ENCODE measurements at regions not wholly inside any gene's neighbourhood (a gene's known extent, or its start where the extent isn't known, plus 50 kb on each side); places are given as distances from the start of the nearest gene placed in this dataset.
A peak's percentile ranks its signal among the peaks of the same experiment; 100 is the strongest.

DNA sequence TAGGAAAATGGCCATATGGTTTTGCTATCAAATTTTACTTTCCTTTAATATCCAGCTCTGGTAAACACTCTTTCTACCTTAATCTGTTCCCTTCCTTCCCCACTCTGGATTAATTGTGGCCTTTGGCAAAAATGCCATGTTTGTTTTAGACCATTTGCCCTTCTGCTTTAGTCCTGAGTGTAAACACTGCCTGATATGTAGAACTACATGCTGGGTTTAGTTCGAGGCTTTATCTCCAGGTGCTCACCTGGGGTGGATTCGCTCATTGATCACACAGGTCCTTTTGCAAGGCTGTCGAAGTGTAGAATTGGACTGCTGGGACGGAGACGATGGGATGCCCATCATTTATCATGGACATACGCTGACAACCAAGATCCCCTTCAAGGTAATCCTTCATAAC, 94.1 kb downstream of the NOC3L start:
- ATAC-seq (ENCODE audit: low read depth) (no peak), DNase-seq (no peak)
- peaks cover 11% of the 10 kb centered on the region for H3K9me3 Mint-ChIP-seq
- CTCF ChIA-PET: no interaction called here
- TF ChIP-seq, protein P1, sequence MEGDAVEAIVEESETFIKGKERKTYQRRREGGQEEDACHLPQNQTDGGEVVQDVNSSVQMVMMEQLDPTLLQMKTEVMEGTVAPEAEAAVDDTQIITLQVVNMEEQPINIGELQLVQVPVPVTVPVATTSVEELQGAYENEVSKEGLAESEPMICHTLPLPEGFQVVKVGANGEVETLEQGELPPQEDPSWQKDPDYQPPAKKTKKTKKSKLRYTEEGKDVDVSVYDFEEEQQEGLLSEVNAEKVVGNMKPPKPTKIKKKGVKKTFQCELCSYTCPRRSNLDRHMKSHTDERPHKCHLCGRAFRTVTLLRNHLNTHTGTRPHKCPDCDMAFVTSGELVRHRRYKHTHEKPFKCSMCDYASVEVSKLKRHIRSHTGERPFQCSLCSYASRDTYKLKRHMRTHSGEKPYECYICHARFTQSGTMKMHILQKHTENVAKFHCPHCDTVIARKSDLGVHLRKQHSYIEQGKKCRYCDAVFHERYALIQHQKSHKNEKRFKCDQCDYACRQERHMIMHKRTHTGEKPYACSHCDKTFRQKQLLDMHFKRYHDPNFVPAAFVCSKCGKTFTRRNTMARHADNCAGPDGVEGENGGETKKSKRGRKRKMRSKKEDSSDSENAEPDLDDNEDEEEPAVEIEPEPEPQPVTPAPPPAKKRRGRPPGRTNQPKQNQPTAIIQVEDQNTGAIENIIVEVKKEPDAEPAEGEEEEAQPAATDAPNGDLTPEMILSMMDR (IDR thresholded peaks at IDR 0.05): no peak
- no peak overlapping the region for H3K27ac Mint-ChIP-seq
- H3K27me3 Mint-ChIP-seq: peaks cover 7% of the 10 kb centered on the region
- no peak overlapping the region for H3K4me3 Mint-ChIP-seq
- intact Hi-C loops (cut with micrococcal nuclease): no loop called here
- H3K4me1 Mint-ChIP-seq: no peaks in the 10 kb centered on the region
- no peaks in the 10 kb centered on the region for H3K36me3 Mint-ChIP-seq (ENCODE audit: low read depth)
- POLR2A ChIA-PET: no interaction called here

DNA sequence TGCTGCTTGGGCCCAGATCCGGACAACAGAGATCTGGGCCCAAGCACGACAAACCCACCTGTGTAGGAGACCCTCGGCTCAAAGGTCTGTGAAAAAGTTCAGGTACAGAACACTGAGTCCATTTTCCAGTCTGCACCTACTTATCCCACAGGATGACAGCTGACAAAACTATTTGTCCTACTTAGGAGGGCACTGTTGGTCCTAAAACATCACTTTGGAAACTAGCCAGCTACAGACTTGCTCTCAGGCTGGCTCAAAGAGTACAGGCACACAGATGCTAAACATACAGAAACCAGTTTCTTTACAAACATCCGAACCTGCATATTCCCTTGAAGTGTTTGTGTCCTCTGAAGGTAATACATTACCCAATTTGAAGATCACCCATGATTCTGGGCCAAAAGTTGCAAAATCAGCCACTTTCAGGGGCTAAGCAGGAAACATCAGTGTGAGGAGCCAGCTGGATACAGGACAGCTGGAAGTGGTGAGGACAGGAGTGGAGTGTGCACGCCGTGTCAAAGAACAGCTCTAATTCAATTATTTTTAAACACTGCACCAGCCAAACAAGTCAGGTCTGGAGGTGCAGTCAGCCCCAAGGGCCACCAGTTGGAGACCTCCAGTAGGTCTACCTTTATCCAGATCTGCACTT, 88.5 kb downstream of the NOC3L start:
- ATAC-seq (ENCODE audit: low read depth): no peak
- Mint-ChIP-seq H3K36me3 (ENCODE audit: low read depth) (no peaks in the 10 kb centered on the region), H3K4me3 (no peak overlapping the region), H3K9me3 (peaks cover 11% of the 10 kb centered on the region), H3K27ac (no peak overlapping the region), H3K4me1 (no peaks in the 10 kb centered on the region), H3K27me3 (peaks cover 3% of the 10 kb centered on the region)
- intact Hi-C loops (cut with micrococcal nuclease): no loop called here
- DNase-seq: no peak
- TF ChIP-seq, protein P1 (IDR thresholded peaks at IDR 0.05): no peak
- POLR2A ChIA-PET: no interaction called here
- CTCF ChIA-PET: interaction anchor here (0.9 to 1.0 kb wide), 2 partner anchors 12 to 168 kb away, joined by 3 read pairs; no protein-coding TSS in a partner anchor

DNA sequence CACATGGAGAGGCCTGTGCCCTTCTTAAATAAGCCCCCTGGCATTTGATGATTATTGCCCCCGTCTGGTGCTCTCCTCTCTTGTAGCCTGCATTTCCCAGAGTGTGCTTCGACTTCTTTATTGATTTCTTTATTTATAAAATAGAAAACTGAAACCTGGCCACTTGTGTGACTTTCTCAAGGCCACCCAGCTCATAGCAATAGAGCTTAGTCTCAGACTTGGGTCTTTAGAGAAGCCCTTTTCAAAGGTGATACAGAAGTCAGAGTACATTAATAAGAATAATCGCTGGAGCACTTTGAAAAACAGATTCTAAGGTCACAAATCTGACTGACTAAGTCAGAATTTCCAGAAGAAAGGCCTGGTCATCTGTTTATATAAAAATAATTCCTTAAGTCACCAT, 86.6 kb downstream of the NOC3L start:
- ChIA-PET CTCF (interaction anchor here (1.9 kb wide), 1 partner anchor 168 kb away, joined by 8 read pairs; no protein-coding TSS in a partner anchor), POLR2A (no interaction called here)
- Mint-ChIP-seq H3K36me3 (ENCODE audit: low read depth) (no peaks in the 10 kb centered on the region), H3K9me3 (peaks cover 8% of the 10 kb centered on the region), H3K4me1 (peaks cover 5% of the 10 kb centered on the region), H3K4me3 (no peak overlapping the region), H3K27me3 (peaks cover 12% of the 10 kb centered on the region), H3K27ac (no peak overlapping the region)
- intact Hi-C loops (cut with micrococcal nuclease): no loop called here
- TF ChIP-seq, protein P1 (IDR thresholded peaks at IDR 0.05): no peak
- ATAC-seq (ENCODE audit: low read depth) (no peak), DNase-seq (no peak)

DNA sequence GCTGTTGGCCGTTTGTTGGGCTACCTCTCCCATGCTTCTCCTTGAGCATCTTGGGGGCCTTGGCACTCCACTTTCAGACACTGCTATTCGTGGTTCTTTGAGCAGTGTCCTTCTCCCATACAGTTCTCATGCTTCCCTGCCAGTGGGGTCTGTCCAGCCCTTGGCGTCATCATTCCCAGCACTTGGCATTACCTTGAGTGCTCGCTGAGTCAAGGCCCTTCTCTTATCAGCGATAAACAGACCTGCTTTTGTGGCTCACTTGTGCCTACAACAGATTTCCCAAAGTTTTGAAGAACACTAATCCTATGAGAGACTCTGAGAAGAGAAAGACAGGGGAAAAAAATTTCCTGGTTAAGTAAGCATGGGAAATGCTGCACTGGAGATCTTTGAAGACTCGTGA, 85.3 kb downstream of the NOC3L start:
- CTCF ChIA-PET: interaction anchor here (0.8 to 2.6 kb wide), 2 partner anchors 14 to 167 kb away, joined by 4 to 37 read pairs; no protein-coding TSS in a partner anchor
- H3K27me3 Mint-ChIP-seq: peaks cover 12% of the 10 kb centered on the region
- H3K9me3 Mint-ChIP-seq: peaks cover 1% of the 10 kb centered on the region
- ATAC-seq (ENCODE audit: low read depth) (no peak), DNase-seq (no peak)
- H3K27ac Mint-ChIP-seq: no peak overlapping the region
- POLR2A ChIA-PET: no interaction called here
- TF ChIP-seq, protein P1 (IDR thresholded peaks at IDR 0.05): no peak
- no peaks in the 10 kb centered on the region for H3K36me3 Mint-ChIP-seq (ENCODE audit: low read depth)
- intact Hi-C loops (cut with micrococcal nuclease): no loop called here
- no peak overlapping the region for H3K4me3 Mint-ChIP-seq
- H3K4me1 Mint-ChIP-seq: peaks cover 5% of the 10 kb centered on the region

DNA sequence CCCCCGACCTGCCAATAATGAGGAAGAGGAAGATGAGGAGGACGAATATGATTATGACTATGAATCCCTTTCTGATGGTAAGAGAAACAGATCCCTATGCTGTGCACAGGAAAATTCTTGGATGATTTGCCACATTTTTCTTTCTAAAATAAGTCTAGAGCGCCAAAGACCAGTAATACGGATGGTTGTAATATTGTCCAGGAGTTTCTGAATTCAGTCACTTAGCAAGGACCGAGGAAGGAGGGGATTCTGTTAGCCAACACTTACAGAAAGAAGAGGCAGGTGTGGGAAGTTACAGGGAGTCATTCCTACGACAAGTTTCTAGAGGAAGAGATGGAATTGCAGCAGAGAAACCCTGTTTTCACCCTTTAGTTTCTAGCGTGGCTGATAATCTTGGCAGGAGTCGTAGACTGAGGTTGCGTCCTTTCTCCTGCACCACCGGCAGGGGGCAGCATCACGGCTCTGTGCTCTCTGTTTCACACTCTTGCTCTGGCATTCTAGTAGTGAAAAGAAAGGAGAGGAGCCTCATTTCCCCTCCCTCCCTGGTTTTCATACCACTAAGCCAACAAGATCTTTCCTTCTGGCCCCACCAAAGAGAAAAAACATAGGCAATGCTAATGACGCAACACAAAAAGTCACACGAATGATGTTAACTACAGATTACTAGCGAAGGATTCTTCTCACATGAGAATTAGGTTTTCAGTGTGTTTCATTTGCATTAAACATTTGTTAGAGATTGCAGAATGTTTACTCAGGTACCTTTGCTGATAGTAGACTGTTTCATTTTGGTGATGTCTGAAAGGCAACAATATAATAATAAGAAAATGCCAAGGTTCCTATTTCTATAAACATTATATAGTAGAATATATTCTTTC, 82.7 kb downstream of the NOC3L start:
- TF ChIP-seq, protein P1 (IDR thresholded peaks at IDR 0.05): peak; percentile 76
- DNase-seq: peak; percentile 49
- no peaks in the 10 kb centered on the region for H3K36me3 Mint-ChIP-seq (ENCODE audit: low read depth)
- peaks cover 5% of the 10 kb centered on the region for H3K4me1 Mint-ChIP-seq
- no peak overlapping the region for H3K4me3 Mint-ChIP-seq
- intact Hi-C loops (cut with micrococcal nuclease): loop anchor here (1.0 to 2.0 kb wide), 2 partner anchors 41 to 164 kb away; no protein-coding TSS in a partner anchor
- H3K9me3 Mint-ChIP-seq: no peaks in the 10 kb centered on the region
- H3K27ac Mint-ChIP-seq: no peak overlapping the region
- ChIA-PET POLR2A (no interaction called here), CTCF (interaction anchor here (1.4 to 2.6 kb wide), 2 partner anchors 162 to 164 kb away, joined by 5 to 37 read pairs; no protein-coding TSS in a partner anchor)
- H3K27me3 Mint-ChIP-seq: peaks cover 14% of the 10 kb centered on the region
- ATAC-seq (ENCODE audit: low read depth): peak; percentile 57

All from activated B cell treated with CpG ODN at 0.5 μM for 24 hours (primary cell).